ENCODE measurements at regions not wholly inside any gene's neighbourhood (a gene's known extent, or its start where the extent isn't known, plus 50 kb on each side); places are given as distances from the start of the nearest gene placed in this dataset.

- BruUV-seq (replicated peaks): no TSS peak
- H3K9me3 ChIP-seq (ENCODE audit: low read length): no peaks in the 10 kb centered on the region
- ATAC-seq (no peak), FAIRE-seq (no peak), DNase-seq (ENCODE audit: low spot score) (no peak)
- no peaks in the 10 kb centered on the region for H4K20me1 ChIP-seq (ENCODE audit: insufficient read depth, low read length)
- peaks cover 1 to 17% of the 10 kb centered on the region in 2 experiments; a peak in 4 of 5 replicates for H3K27me3 ChIP-seq (ENCODE audit: control insufficient read depth in 1 of 2, insufficient read depth in 2 of 2, low read length in 2 of 2)
- 6% methylated on average over 3 of the region's 3 CpGs for WGBS (ENCODE audit: low lambda C conversion rate)
- in situ Hi-C loops (cut with HindIII; ENCODE audit: extremely low pct_ligation_motif_present, low pct_unique_long_range_greater_than_20kb) (no loop called here), intact Hi-C loops (cut with micrococcal nuclease; ENCODE audit: unreplicated experiment) (no loop called here)
- H3K9ac ChIP-seq (ENCODE audit: insufficient read depth, low read depth, low read length): no peak overlapping the region
- TF ChIP-seq SP1 (IDR thresholded peaks at IDR 0.05): no peak
- TF ChIP-seq SP1 (CRISPR knock-in tag; IDR thresholded peaks at IDR 0.05): no peak
- TF ChIP-seq ZSCAN9 (CRISPR knock-in tag; IDR thresholded peaks at IDR 0.05; ENCODE audit: borderline replicate concordance): no peak
- TF ChIP-seq ZNF382 (CRISPR knock-in tag; IDR thresholded peaks at IDR 0.05; ENCODE audit: borderline replicate concordance): no peak
- TF ChIP-seq ARID3A (IDR thresholded peaks at IDR 0.05; ENCODE audit: low read depth, low read length): no peak
- no peak for TF ChIP-seq ZNF83 (CRISPR knock-in tag; IDR thresholded peaks at IDR 0.05; ENCODE audit: borderline replicate concordance)
- TF ChIP-seq ZNF282 (IDR thresholded peaks at IDR 0.05; ENCODE audit: partially characterized antibody): no peak
- no peak for TF ChIP-seq SRY (CRISPR knock-in tag; IDR thresholded peaks at IDR 0.05)
- TF ChIP-seq AHR (CRISPR knock-in tag; IDR thresholded peaks at IDR 0.05): no peak
- no peak for TF ChIP-seq POLR2AphosphoS2 (IDR thresholded peaks at IDR 0.05; ENCODE audit: low read depth, low read length)
- no peak for TF ChIP-seq ZNF3 (CRISPR knock-in tag; IDR thresholded peaks at IDR 0.05)
- no peak for TF ChIP-seq MYNN (CRISPR knock-in tag; IDR thresholded peaks at IDR 0.05; ENCODE audit: low read depth)
- no peak for TF ChIP-seq ZNF33B (CRISPR knock-in tag; IDR thresholded peaks at IDR 0.05)
- no peak for TF ChIP-seq ZNF496 (CRISPR knock-in tag; IDR thresholded peaks at IDR 0.05; ENCODE audit: insufficient replicate concordance)
- no peak for TF ChIP-seq RFX5 (IDR thresholded peaks at IDR 0.05; ENCODE audit: low read depth, low read length)
- no peak for TF ChIP-seq JUN (CRISPR knock-in tag; IDR thresholded peaks at IDR 0.05)
- H3K36me3 ChIP-seq (replicated peaks in 1 of 2; ENCODE audit: control insufficient read depth in 1 of 2, insufficient read depth in 2 of 2, low read length in 2 of 2): no peaks in the 10 kb centered on the region
- H3K27ac ChIP-seq (ENCODE audit: extremely low read length, insufficient read depth, low read length): no peak overlapping the region
- CTCF ChIA-PET (ENCODE audit: low intra/inter-chr PET ratio, low total read pairs): no interaction called here
- no peaks in the 10 kb centered on the region for H3K4me1 ChIP-seq (ENCODE audit: insufficient read depth, low read length)
- POLR2A ChIA-PET: no interaction called here
- H3K4me3 ChIP-seq (replicated peaks in 1 of 3; ENCODE audit: insufficient read depth in 1 of 3, low read depth in 2 of 3, low read length in 3 of 3): no peak overlapping the region
- no peak overlapping the region for H2AFZ ChIP-seq (ENCODE audit: low read length)
- no peaks in the 10 kb centered on the region for H3K79me2 ChIP-seq (ENCODE audit: insufficient read depth, low read length)
- no peak overlapping the region for H3K4me2 ChIP-seq (ENCODE audit: low read depth, low read length)
These were observed 54.9 kb upstream of the SMIM15 start for GRCh38 chr5:61217214-61217613.
